ENCODE measurements at regions not wholly inside any gene's neighbourhood (a gene's known extent, or its start where the extent isn't known, plus 50 kb on each side); places are given as distances from the start of the nearest gene placed in this dataset.
"Not testable (repeated sequence)": the region's sequence is repeated elsewhere in the genome, so short reads cannot be mapped to it uniquely, and the experiment has no call there.

DNA sequence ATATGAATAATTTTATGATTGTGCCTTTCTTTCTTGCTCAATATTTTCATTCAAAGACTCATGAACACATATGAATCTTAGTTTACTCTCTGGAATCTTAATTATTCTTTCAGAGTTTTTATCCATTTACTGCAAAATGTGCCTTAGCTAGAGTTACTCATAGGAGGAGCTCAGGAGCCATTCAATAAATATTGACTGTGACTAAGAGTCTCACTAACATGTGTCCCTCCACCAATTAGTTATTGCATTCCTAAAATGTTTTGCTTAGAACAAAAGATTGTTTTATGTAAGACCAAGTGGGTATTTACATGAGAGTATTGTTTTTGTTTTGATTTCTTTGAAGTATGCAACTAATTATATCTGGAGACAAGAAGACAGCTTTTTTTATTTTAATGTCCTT, 218.4 kb upstream of the MAST4 start:
- ChIA-PET CTCF (no interaction called here), POLR2A (no interaction called here)
- DNase-seq = no peak
- H3K36me3 Mint-ChIP-seq = no peaks in the 10 kb centered on the region
- Histone ChIP-seq H3K27me3 (ENCODE audit: insufficient read depth, low read length, poor library complexity, severe bottlenecking) (no peaks in the 10 kb centered on the region), H3K9me3 (ENCODE audit: low read length) (no peaks in the 10 kb centered on the region), H3K27ac (ENCODE audit: low read depth, low read length) (no peak overlapping the region), H3K36me3 (ENCODE audit: insufficient read depth, low read length) (no peaks in the 10 kb centered on the region), H3K4me3 (ENCODE audit: low read length) (no peak overlapping the region), H3K4me1 (ENCODE audit: insufficient read depth, low read length) (no peaks in the 10 kb centered on the region)
- H3K9me3 Mint-ChIP-seq = peaks cover 0 to 14% (median 5%) of the 10 kb centered on the region in 5 donors
- no peaks in the 10 kb centered on the region for H3K4me1 Mint-ChIP-seq
- no peak overlapping the region for H3K4me3 Mint-ChIP-seq
- peaks cover 10 to 31% of the 10 kb centered on the region in 2 donors for H3K27me3 Mint-ChIP-seq
- no peak overlapping the region for H3K27ac Mint-ChIP-seq

DNA sequence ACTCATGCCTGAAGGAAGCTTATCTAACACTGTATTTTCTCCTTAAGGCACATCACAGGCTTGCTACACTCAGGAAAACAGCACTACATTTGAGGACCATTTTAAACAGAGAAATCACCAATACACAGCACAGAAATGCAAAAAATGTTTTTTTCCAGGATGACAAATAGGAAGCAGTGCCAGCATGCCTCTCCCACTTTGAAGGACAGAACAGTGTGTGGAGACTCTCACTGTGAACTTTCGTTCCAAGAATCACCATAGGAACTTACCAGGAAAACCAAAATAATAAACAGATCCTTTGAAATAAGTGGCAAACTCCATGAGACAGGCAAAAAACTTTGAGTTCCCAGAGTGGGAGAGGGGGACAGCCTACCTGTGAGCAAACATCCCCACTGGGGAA, 217.8 kb upstream of the MAST4 start:
- ChIA-PET POLR2A (no interaction called here), CTCF (no interaction called here)
- H3K27me3 Mint-ChIP-seq = peaks cover 10 to 31% of the 10 kb centered on the region in 2 donors

DNA sequence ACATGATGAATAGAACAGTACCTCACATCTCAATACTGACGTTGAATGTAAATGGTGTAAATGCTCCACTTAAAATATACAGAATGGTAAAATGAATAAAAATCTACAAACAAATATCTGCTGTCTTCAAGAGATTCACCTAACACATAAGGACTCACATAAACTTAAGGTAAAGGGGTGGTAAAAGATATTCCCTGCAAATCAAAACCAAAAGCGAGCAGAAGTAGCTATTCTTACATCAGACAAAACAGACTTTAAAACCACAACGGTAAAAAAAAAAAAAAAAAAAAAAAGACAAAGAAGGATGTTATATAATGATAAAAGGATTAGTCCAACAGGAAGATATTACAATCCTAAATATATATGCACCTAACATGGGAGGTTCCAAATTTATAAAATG, 214.0 kb upstream of the MAST4 start:
- H3K27ac Mint-ChIP-seq = no peak overlapping the region
- Histone ChIP-seq H3K27me3 (ENCODE audit: insufficient read depth, low read length, poor library complexity, severe bottlenecking) (no peaks in the 10 kb centered on the region), H3K27ac (ENCODE audit: low read depth, low read length) (no peak overlapping the region), H3K4me1 (ENCODE audit: insufficient read depth, low read length) (no peaks in the 10 kb centered on the region), H3K4me3 (ENCODE audit: low read length) (no peak overlapping the region), H3K36me3 (ENCODE audit: insufficient read depth, low read length) (no peaks in the 10 kb centered on the region), H3K9me3 (ENCODE audit: low read length) (no peaks in the 10 kb centered on the region)
- H3K27me3 Mint-ChIP-seq = peaks cover 10 to 19% of the 10 kb centered on the region in 2 donors
- ChIA-PET POLR2A (interaction anchor here (0.6 kb wide), 1 partner anchor 349 kb away, joined by 3 read pairs; no protein-coding TSS in a partner anchor), CTCF (no interaction called here)
- no peaks in the 10 kb centered on the region for H3K36me3 Mint-ChIP-seq
- H3K4me1 Mint-ChIP-seq = no peaks in the 10 kb centered on the region
- no peak overlapping the region for H3K4me3 Mint-ChIP-seq
- no peak for DNase-seq
- H3K9me3 Mint-ChIP-seq = peaks cover 0 to 17% (median 5%) of the 10 kb centered on the region in 5 donors

More for the DNA sequence above, 217.8 kb upstream of the MAST4 start:
- no peaks in the 10 kb centered on the region for H3K27me3 ChIP-seq (ENCODE audit: insufficient read depth, low read length, poor library complexity, severe bottlenecking)
- no peak for DNase-seq
- Mint-ChIP-seq H3K4me1 (no peaks in the 10 kb centered on the region), H3K4me3 (no peak overlapping the region), H3K9me3 (peaks cover 0 to 15% (median 5%) of the 10 kb centered on the region in 5 donors), H3K27ac (no peak overlapping the region), H3K36me3 (no peaks in the 10 kb centered on the region)
- no peak overlapping the region for H3K4me3 ChIP-seq (ENCODE audit: low read length)
- H3K9me3 ChIP-seq (ENCODE audit: low read length) = no peaks in the 10 kb centered on the region
- no peak overlapping the region for H3K27ac ChIP-seq (ENCODE audit: low read depth, low read length)
- H3K4me1 ChIP-seq (ENCODE audit: insufficient read depth, low read length) = no peaks in the 10 kb centered on the region
- no peaks in the 10 kb centered on the region for H3K36me3 ChIP-seq (ENCODE audit: insufficient read depth, low read length)

DNA sequence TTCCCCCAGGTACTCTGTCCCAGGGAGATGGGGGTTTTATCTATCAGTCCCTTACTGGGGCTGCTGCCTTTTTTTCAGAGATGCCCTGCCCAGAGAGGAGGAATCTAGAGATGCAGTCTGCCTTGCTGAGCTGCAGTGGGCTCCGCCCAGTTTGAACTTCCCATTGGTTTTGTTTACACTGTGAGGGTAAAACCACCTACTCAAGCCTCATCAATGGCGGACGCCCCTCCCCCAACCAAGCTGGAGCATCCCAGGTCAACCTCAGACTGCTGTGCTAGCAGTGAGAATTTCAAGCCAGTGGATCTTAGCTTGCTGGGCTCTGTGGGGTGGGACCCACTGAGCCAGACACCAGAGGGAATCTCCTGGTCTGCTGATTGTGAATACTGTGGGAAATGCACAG, 191.0 kb upstream of the MAST4 start:
- peaks cover 13 to 17% of the 10 kb centered on the region in 2 donors for H3K27me3 Mint-ChIP-seq
- H3K9me3 Mint-ChIP-seq; H3K27me3 ChIP-seq (ENCODE audit: insufficient read depth, low read length, poor library complexity, severe bottlenecking); H3K4me1 ChIP-seq (ENCODE audit: insufficient read depth, low read length); POLR2A ChIA-PET; CTCF ChIA-PET; H3K9me3 ChIP-seq (ENCODE audit: low read length); H3K27ac Mint-ChIP-seq; DNase-seq; H3K4me1 Mint-ChIP-seq; H3K4me3 Mint-ChIP-seq; H3K36me3 Mint-ChIP-seq; H3K27ac ChIP-seq (ENCODE audit: low read depth, low read length); H3K4me3 ChIP-seq (ENCODE audit: low read length); H3K36me3 ChIP-seq (ENCODE audit: insufficient read depth, low read length): not testable (repeated sequence)

DNA sequence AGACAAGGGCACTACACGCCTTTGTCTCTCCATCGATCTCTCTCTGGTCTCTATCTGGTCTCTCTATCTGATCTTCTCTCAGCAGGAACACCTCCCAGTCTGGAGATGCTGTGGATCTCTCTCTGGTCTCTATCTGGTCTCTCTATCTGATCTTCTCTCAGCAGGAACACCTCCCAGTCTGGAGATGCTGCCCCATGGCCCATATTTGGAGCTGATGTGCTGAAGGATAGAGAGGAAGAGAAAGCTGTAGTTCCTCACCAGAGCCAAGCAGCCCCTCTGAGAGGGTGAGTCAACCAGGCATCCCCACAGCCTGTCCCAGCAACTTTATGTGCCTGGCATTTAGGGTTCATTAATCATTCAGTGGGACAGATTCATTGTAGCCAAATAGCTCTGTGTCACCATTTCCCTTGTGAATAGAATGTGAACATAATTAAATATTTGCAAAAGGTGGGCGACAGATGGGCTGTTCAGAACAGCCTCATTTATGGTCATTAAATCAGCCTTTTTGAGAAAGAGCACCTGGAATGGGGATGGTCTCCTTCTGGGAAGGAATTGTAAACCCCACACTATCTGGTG, 189.3 kb upstream of the MAST4 start:
- CTCF ChIA-PET = no interaction called here
- H3K27me3 Mint-ChIP-seq = peaks cover 13 to 18% of the 10 kb centered on the region in 2 donors

GRCh38 chr5:66407765-66408164, 188.4 kb upstream of the MAST4 start:
- H3K36me3 Mint-ChIP-seq = no peaks in the 10 kb centered on the region
- H3K4me3 Mint-ChIP-seq = no peak overlapping the region
- no peak for DNase-seq
- Histone ChIP-seq H3K4me3 (ENCODE audit: low read length) (no peak overlapping the region), H3K4me1 (ENCODE audit: insufficient read depth, low read length) (no peaks in the 10 kb centered on the region), H3K36me3 (ENCODE audit: insufficient read depth, low read length) (no peaks in the 10 kb centered on the region), H3K9me3 (ENCODE audit: low read length) (no peaks in the 10 kb centered on the region), H3K27me3 (ENCODE audit: insufficient read depth, low read length, poor library complexity, severe bottlenecking) (no peaks in the 10 kb centered on the region), H3K27ac (ENCODE audit: low read depth, low read length) (no peak overlapping the region)
- POLR2A ChIA-PET = no interaction called here
- CTCF ChIA-PET = no interaction called here
- no peaks in the 10 kb centered on the region for H3K4me1 Mint-ChIP-seq
- H3K27me3 Mint-ChIP-seq = peaks cover 13 to 18% of the 10 kb centered on the region in 2 donors
- peaks cover 0 to 2% (median under 1%) of the 10 kb centered on the region in 5 donors for H3K9me3 Mint-ChIP-seq
- no peak overlapping the region for H3K27ac Mint-ChIP-seq

More for the DNA sequence above, 189.3 kb upstream of the MAST4 start:
- H3K4me3 Mint-ChIP-seq = no peak overlapping the region
- POLR2A ChIA-PET = no interaction called here
- Histone ChIP-seq H3K9me3 (ENCODE audit: low read length) (no peaks in the 10 kb centered on the region), H3K4me3 (ENCODE audit: low read length) (no peak overlapping the region), H3K36me3 (ENCODE audit: insufficient read depth, low read length) (no peaks in the 10 kb centered on the region), H3K27me3 (ENCODE audit: insufficient read depth, low read length, poor library complexity, severe bottlenecking) (no peaks in the 10 kb centered on the region), H3K27ac (ENCODE audit: low read depth, low read length) (no peak overlapping the region), H3K4me1 (ENCODE audit: insufficient read depth, low read length) (no peaks in the 10 kb centered on the region)
- no peaks in the 10 kb centered on the region for H3K4me1 Mint-ChIP-seq
- no peak for DNase-seq
- H3K36me3 Mint-ChIP-seq = no peaks in the 10 kb centered on the region
- H3K9me3 Mint-ChIP-seq = peaks cover 0 to 2% (median 2%) of the 10 kb centered on the region in 5 donors
- no peak overlapping the region for H3K27ac Mint-ChIP-seq

GRCh38 chr5:66408576-66408975, 187.6 kb upstream of the MAST4 start:
- ChIA-PET CTCF (no interaction called here), POLR2A (no interaction called here)
- no peaks in the 10 kb centered on the region for H3K4me1 ChIP-seq (ENCODE audit: insufficient read depth, low read length)
- no peak overlapping the region for H3K4me3 Mint-ChIP-seq
- no peak overlapping the region for H3K27ac Mint-ChIP-seq
- no peak for DNase-seq
- H3K27ac ChIP-seq (ENCODE audit: low read depth, low read length) = no peak overlapping the region
- H3K9me3 ChIP-seq (ENCODE audit: low read length) = no peaks in the 10 kb centered on the region
- H3K36me3 ChIP-seq (ENCODE audit: insufficient read depth, low read length) = no peaks in the 10 kb centered on the region
- H3K4me3 ChIP-seq (ENCODE audit: low read length) = no peak overlapping the region
- peaks cover 13 to 18% of the 10 kb centered on the region in 2 donors for H3K27me3 Mint-ChIP-seq
- peaks cover 0 to 2% (median 0%) of the 10 kb centered on the region in 5 donors for H3K9me3 Mint-ChIP-seq
- no peaks in the 10 kb centered on the region for H3K36me3 Mint-ChIP-seq
- no peaks in the 10 kb centered on the region for H3K27me3 ChIP-seq (ENCODE audit: insufficient read depth, low read length, poor library complexity, severe bottlenecking)
- H3K4me1 Mint-ChIP-seq = no peaks in the 10 kb centered on the region

DNA sequence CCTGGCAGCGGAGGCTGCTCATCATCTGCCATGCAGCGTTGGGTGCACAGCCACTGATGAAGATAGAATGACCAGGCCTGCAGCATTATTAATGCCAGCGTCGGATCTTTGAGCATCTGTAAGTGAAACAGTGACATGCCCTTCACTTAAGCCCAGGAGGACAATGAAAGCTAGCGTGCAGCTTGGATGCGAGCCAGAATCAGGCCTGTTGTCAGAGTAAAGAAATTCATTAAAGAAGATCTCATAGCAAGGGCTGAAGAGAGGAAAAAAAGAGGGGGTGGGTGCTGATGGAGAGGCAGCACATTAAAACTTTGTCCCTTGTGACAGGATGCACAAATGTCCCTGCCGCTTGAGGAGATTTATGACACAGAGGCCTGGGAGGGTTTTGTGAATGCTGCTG, 186.1 kb upstream of the MAST4 start:
- Mint-ChIP-seq H3K4me3 (no peak overlapping the region), H3K4me1 (no peaks in the 10 kb centered on the region), H3K36me3 (no peaks in the 10 kb centered on the region)

More for the DNA sequence above, 186.1 kb upstream of the MAST4 start:
- H3K4me1 ChIP-seq (ENCODE audit: insufficient read depth, low read length) = no peaks in the 10 kb centered on the region
- no peaks in the 10 kb centered on the region for H3K36me3 ChIP-seq (ENCODE audit: insufficient read depth, low read length)
- H3K4me3 ChIP-seq (ENCODE audit: low read length) = no peak overlapping the region
- POLR2A ChIA-PET = no interaction called here
- no peak overlapping the region for H3K27ac ChIP-seq (ENCODE audit: low read depth, low read length)
- Mint-ChIP-seq H3K27me3 (peaks cover 8 to 17% of the 10 kb centered on the region in 2 donors), H3K9me3 (peaks cover 0 to 2% (median 0%) of the 10 kb centered on the region in 5 donors), H3K27ac (no peak overlapping the region)
- CTCF ChIA-PET = no interaction called here
- H3K27me3 ChIP-seq (ENCODE audit: insufficient read depth, low read length, poor library complexity, severe bottlenecking) = no peaks in the 10 kb centered on the region
- H3K9me3 ChIP-seq (ENCODE audit: low read length) = no peaks in the 10 kb centered on the region
- DNase-seq = no peak
